Stimulated activated naive CD8-positive, alpha-beta T cell treated with anti-CD3 and anti-CD28 coated beads, Interleukin-15, Interleukin-2, amounts not matched to agents 100 ng/mL and 50 ng/mL, for 24 hours (primary cell): ENCODE measurements at regions not wholly inside any gene's neighbourhood (a gene's known extent, or its start where the extent isn't known, plus 50 kb on each side); places are given as distances from the start of the nearest gene placed in this dataset.
A peak's percentile ranks its signal among the peaks of the same experiment; 100 is the strongest.

Experiments used
- H3K27ac Mint-ChIP-seq: one replicate; pipeline ENCODE4 v1.8.0; 2021; ENCODE audit warnings: mild to moderate bottlenecking, mixed read lengths
- H3K27me3 Mint-ChIP-seq: one replicate; pipeline ENCODE4 v1.8.0; 2021; ENCODE audit warnings: mixed read lengths
- H3K36me3 Mint-ChIP-seq: one replicate; pipeline ENCODE4 v1.8.0; 2021; ENCODE audit warnings: low read depth, mixed read lengths
- H3K4me1 Mint-ChIP-seq: one replicate; pipeline ENCODE4 v1.8.0; 2021; ENCODE audit warnings: low read depth, mixed read lengths
- H3K4me3 Mint-ChIP-seq: one replicate; pipeline ENCODE4 v1.8.0; 2021; ENCODE audit warnings: mild to moderate bottlenecking, mixed read lengths
- H3K9me3 Mint-ChIP-seq: one replicate; pipeline ENCODE4 v1.8.0; 2021; ENCODE audit warnings: mixed read lengths

DNA sequence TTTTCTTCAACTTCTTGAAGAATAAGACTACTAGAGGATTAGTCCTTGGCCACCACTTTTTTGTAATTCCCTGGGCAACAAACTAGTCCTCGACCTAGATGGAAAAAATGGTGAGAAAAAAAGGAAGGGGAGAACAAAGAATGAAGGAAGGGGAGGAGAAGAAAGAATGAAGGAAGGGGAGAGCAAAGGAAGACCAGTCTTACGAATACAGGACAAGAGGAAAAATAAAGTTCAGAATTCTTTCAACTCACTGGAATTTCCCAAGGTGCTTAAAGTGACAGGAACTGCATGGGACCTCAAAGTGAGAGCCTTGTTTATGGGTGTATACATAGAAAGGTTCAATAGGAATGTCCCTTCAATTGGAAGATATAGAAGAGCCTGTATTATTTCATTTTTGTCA is 509.3 kb upstream of the JARID2 start:
- Mint-ChIP-seq H3K36me3 (peaks cover 16% of the 10 kb centered on the region), H3K9me3 (peaks cover 15% of the 10 kb centered on the region), H3K4me3 (peak overlapping the region; percentile 38), H3K4me1 (peaks cover 96% of the 10 kb centered on the region), H3K27me3 (no peaks in the 10 kb centered on the region), H3K27ac (peak overlapping the region; percentile 100)

DNA sequence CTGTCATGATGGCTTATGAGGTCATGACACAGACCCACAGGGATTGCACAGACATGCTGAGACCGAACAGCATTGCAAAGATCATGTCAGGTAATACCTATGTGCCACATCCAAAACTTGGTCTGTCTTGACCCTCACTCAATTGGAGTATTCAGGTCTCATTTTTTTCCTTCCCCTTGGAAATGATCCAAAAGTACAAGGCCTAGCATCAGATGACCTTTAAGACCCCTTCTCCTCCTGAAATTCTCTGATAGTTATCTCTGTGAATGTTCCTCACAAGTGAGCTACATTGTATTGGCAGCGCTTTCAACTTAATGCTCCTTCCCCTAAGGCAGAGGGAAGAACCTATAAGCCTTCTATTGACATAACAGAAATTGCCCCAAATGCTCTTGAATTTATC is 507.4 kb upstream of the JARID2 start:
- Mint-ChIP-seq H3K27ac (peak overlapping the region; percentile 71), H3K4me3 (no peak overlapping the region), H3K36me3 (peaks cover 16% of the 10 kb centered on the region), H3K27me3 (no peaks in the 10 kb centered on the region), H3K4me1 (peaks cover 96% of the 10 kb centered on the region), H3K9me3 (peaks cover 15% of the 10 kb centered on the region)

DNA sequence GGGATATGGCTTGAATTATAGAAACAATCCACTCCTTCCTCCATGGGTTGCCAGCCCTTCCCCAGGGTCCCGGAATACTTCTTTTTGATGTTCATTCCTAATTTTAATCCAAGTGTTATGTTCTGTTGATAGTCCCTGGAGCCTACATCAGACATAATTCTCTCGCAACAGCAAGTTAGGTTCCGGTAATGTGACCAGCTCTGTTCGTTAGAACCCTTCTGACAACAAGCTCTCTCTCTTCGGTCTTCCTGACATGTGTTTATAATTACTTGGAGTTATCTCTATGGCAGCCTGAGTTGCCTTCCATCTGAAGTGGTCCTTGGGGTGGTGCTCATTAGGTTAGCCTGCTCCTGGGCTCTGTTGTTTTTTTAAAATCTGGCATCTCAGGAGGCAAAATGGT is 506.9 kb upstream of the JARID2 start:
- peak overlapping the region; percentile 71 for H3K27ac Mint-ChIP-seq
- H3K4me3 Mint-ChIP-seq: no peak overlapping the region
- H3K27me3 Mint-ChIP-seq: no peaks in the 10 kb centered on the region
- peaks cover 16% of the 10 kb centered on the region for H3K36me3 Mint-ChIP-seq
- H3K9me3 Mint-ChIP-seq: peaks cover 15% of the 10 kb centered on the region
- H3K4me1 Mint-ChIP-seq: peaks cover 96% of the 10 kb centered on the region

DNA sequence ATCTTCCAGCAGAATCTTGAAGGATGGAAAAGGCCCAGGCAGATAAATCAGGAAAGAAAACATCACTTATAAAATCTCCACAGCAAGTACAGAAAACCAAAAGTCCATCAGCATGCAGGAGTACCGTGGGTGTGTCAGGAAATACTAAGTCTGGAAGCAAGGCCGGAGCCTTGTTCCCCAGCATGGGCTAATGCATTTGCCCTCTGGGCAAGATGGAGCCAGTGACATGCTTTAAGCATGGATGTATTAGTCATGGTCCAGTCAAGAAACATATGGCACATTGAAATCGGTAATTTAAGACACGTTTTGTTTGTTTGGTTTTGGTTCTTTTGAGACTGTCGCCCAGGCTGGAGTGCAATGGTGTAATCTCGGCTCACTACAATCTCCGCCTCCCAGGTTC is 506.0 kb upstream of the JARID2 start:
- H3K27ac Mint-ChIP-seq: peak overlapping the region; percentile 47
- peaks cover 20% of the 10 kb centered on the region for H3K36me3 Mint-ChIP-seq
- H3K4me3 Mint-ChIP-seq: no peak overlapping the region
- H3K27me3 Mint-ChIP-seq: no peaks in the 10 kb centered on the region
- H3K9me3 Mint-ChIP-seq: peaks cover 19% of the 10 kb centered on the region
- H3K4me1 Mint-ChIP-seq: peaks cover 95% of the 10 kb centered on the region

DNA sequence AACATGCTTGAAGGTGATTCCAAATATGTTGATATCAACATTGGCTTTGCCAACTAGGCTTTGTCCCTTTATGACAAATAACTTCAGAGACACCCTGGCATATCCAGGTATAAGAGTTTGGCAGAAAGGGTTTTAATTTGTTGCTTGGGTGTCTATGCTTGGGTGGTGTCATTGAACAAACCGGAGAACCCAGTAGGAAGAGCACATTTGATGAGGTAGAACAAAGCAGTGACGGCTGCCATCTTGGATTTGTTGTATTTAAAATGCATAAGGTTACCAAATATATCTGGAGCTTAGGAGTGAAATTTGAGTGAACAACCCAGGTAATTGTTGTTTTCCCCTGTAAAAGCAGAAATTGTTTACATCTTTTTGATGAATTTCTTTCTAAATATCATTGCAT is 503.7 kb upstream of the JARID2 start:
- Mint-ChIP-seq H3K27me3 (no peaks in the 10 kb centered on the region), H3K4me3 (no peak overlapping the region), H3K36me3 (peaks cover 20% of the 10 kb centered on the region), H3K9me3 (peaks cover 25% of the 10 kb centered on the region), H3K27ac (peak overlapping the region; percentile 93), H3K4me1 (peaks cover 87% of the 10 kb centered on the region)

DNA sequence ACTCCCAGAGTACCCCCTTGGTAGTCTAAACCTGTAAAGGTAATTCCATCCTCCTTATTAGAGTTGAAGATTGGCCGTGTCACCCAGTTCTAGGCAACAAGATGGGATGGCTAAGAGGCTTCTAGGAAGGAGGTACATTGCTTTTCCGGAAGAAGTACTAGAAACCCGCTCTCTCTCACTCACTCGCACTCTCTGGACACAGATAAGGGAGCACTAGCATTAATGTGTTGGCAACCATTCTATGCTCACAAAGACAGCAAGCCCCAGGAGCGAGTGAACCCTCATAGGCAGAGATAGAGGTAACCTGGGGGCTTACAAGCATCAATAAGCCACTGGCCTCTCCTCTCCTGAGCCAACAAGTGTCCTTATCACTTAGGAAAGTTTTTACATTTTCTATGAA is 503.2 kb upstream of the JARID2 start:
- Mint-ChIP-seq H3K27ac (peak overlapping the region; percentile 93), H3K4me1 (peaks cover 87% of the 10 kb centered on the region), H3K9me3 (peaks cover 25% of the 10 kb centered on the region), H3K4me3 (no peak overlapping the region), H3K27me3 (no peaks in the 10 kb centered on the region), H3K36me3 (peaks cover 20% of the 10 kb centered on the region)

DNA sequence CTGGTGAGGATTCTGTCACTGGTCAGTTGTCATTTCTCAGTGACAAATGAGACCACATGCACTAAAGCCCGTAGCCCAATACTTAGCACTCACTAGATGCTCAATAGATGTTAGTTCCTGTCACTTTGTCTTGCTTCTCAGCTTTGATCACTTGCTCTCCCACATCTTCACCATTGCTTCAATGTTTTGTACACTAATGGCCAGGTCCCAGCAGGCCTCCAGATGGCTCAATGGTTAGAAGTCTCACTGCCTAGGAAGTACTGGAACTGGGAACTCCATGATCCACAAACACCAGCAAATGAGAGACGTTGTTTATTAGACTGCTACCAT is 502.8 kb upstream of the JARID2 start:
- peak overlapping the region; percentile 93 for H3K27ac Mint-ChIP-seq
- H3K9me3 Mint-ChIP-seq: peaks cover 25% of the 10 kb centered on the region
- H3K36me3 Mint-ChIP-seq: peaks cover 20% of the 10 kb centered on the region
- H3K4me1 Mint-ChIP-seq: peaks cover 88% of the 10 kb centered on the region
- no peaks in the 10 kb centered on the region for H3K27me3 Mint-ChIP-seq
- H3K4me3 Mint-ChIP-seq: peak overlapping the region; percentile 51

DNA sequence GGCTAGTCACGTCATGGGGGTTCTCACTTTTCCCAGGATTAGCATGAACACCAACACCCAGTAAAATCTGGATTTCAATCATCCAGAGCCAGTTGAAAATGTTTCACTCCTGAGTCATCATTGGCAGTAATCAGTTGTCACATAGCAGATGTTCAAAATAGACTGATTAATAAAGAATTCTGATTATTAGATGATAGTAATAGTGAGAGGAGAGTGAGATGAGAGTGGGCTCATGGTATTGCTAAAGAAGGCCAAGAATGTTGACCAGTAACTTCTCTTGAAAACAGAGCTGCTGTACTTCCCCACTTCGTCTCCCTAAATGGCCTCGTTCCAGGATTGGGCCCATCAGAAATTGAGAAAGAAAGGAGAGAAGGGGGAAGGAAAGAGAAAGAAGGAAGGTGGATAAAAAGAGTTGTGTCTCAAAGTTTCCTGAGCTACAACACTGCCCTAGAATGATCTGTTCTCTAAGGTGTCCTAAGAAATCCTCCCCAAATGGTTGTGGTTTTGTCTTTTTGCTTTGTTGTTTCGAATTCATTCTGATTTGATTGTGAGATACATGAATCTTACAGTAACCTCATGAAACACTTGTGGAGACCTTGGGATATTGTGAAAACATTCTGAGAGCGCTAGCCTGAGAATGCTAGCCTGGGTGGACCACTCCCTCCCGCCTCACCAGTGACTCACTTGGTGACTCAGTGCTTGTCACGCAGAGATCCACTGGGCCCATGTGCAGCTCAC is 502.2 kb upstream of the JARID2 start:
- peaks cover 25% of the 10 kb centered on the region for H3K9me3 Mint-ChIP-seq

DNA sequence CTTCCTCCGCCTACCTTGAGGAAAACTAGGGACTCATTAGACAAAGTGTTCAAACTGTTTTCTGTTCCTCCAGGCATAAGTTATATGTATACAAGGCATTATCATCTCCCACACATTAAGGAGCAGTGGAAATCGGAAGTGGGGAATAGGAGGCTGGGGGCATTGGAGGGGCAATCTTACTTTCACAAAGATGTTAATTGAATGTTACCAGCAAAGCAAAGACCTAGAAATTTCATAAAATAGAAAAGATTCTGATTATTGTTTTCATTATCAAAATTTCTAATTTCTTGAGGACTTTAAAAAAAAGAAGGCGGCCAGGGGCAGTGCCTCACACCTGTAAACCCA is 501.7 kb upstream of the JARID2 start:
- Mint-ChIP-seq H3K4me3 (peak overlapping the region; percentile 6), H3K27me3 (no peaks in the 10 kb centered on the region), H3K9me3 (peaks cover 25% of the 10 kb centered on the region), H3K4me1 (peaks cover 88% of the 10 kb centered on the region), H3K36me3 (peaks cover 20% of the 10 kb centered on the region), H3K27ac (peak overlapping the region; percentile 93)

More for the DNA sequence above, 502.2 kb upstream of the JARID2 start:
- H3K36me3 Mint-ChIP-seq: peaks cover 20% of the 10 kb centered on the region
- no peaks in the 10 kb centered on the region for H3K27me3 Mint-ChIP-seq
- peak overlapping the region; percentile 93 for H3K27ac Mint-ChIP-seq
- H3K4me3 Mint-ChIP-seq: peak overlapping the region; percentile 51
- H3K4me1 Mint-ChIP-seq: peaks cover 88% of the 10 kb centered on the region

DNA sequence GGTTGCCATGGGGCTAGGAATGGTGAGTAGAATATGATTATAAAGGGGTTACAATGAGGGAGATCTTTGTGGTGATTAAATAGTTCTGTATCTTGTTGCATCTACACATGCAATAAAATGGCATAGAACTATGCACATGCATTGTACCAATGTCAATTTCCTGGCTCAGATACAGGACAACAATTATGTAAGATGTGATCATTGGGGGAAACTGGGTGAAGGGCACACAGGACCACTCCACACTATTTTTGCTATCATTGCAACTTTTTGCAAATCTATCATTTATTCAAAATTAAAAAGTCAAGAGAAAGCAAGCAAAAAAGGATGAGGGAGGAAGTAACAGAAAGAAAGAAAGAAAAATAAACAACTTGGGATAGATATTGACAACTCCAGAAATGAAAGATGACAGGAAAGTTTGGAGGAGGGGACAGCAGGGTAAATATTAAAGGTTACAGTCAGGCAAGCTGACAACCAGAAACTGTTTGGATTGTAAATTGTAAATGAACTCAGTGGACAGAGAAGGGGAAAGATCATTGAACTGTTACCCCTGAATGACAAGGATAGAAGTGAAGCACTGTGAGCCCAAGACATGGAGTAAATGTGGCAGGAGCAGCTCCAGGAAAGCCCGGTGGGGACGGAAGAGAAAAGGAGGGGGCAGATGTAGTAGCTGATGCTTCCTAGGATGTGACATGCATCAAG is 499.6 kb upstream of the JARID2 start:
- Mint-ChIP-seq H3K4me1 (peaks cover 86% of the 10 kb centered on the region), H3K4me3 (no peak overlapping the region), H3K27ac (peak overlapping the region; percentile 90)

DNA sequence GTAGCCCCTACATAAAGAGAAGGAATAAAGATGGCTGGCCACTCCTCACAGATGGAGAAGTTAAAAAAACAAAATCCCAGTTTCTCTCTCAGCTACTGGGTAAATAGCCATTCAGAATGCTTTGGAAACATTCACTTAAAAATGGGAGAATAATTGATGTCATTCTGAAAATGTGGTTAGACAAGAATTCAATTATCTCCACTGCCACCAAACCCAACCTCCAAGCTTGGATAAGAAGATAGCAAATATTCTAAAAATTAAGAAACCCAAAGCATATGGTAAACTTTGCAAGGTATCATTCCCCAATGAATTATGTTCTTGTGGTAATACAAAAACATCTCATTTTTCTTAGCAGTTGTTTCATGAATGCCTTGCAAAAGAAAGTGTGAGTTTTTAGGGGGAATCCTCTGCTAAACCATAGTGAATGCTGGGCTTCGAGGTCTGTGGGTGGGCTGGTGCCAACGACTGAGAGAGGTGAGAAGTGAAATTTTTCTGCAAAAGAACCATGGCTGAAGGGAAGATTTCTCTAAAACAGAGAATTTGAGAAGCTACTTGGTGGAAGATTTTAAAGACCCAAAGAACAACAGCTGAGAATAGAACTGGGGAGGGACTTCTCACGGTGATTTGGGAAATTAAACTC is 497.9 kb upstream of the JARID2 start:
- H3K27me3 Mint-ChIP-seq: no peaks in the 10 kb centered on the region
- H3K4me1 Mint-ChIP-seq: peaks cover 69% of the 10 kb centered on the region
- H3K27ac Mint-ChIP-seq: peak overlapping the region; percentile 93
- H3K36me3 Mint-ChIP-seq: peaks cover 4% of the 10 kb centered on the region
- H3K4me3 Mint-ChIP-seq: peak overlapping the region; percentile 24
- H3K9me3 Mint-ChIP-seq: peaks cover 10% of the 10 kb centered on the region

More for the DNA sequence above, 499.6 kb upstream of the JARID2 start:
- Mint-ChIP-seq H3K9me3 (peaks cover 10% of the 10 kb centered on the region), H3K36me3 (peaks cover 5% of the 10 kb centered on the region), H3K27me3 (no peaks in the 10 kb centered on the region)

DNA sequence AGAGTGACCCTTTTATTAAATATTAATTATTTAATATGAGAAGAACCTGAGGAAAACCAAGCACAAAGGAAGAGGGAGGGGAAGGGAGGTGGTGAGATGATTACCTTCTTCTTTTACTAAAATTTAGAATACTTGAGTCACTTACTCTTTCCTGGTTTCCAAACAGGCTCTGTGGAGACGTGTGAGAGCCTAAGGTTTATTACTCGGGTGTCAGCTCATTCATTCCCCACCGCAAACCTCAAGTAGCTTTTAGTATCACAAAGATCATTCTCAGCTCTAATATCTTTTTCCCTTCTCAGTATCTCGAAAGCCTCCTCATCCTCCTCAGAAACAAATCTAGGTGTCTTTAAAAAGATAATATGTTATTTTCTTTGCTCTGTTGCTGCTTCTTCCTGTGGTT is 497.2 kb upstream of the JARID2 start:
- Mint-ChIP-seq H3K27ac (peak overlapping the region; percentile 96), H3K4me1 (peaks cover 65% of the 10 kb centered on the region), H3K36me3 (peaks cover 4% of the 10 kb centered on the region), H3K27me3 (no peaks in the 10 kb centered on the region), H3K9me3 (peaks cover 10% of the 10 kb centered on the region), H3K4me3 (peak overlapping the region; percentile 29)

DNA sequence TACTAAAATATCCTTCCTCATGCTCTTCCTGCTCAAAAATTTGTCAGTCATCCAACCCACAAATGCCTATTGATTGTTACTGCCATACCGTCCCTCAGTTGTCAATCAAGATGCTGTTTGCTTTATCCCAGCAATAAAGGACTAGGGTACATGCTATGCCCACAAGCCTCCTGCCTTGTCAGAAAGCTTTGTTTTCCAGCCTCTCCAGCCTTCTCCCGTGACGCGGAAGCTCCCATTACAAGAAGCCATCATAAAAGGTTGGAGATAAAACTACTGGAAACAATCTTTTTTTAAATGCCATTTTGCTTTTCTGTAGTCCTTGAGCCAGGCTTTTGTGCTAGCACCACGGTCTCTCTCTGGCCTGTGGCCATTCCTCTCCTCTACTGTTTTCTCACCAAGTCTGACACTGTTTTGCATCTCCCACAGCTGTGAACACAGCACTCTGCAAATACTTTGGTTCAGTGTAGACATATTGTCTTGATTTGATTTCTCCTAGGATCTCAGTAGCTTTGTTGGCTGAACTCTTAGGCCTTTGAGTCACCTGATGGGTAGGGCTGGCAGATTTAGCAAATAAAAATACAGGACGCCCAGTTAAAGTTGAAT is 495.7 kb upstream of the JARID2 start:
- peaks cover 65% of the 10 kb centered on the region for H3K4me1 Mint-ChIP-seq
- peak overlapping the region; percentile 96 for H3K27ac Mint-ChIP-seq
- no peaks in the 10 kb centered on the region for H3K27me3 Mint-ChIP-seq
- peaks cover 6% of the 10 kb centered on the region for H3K9me3 Mint-ChIP-seq
- no peak overlapping the region for H3K4me3 Mint-ChIP-seq
- no peaks in the 10 kb centered on the region for H3K36me3 Mint-ChIP-seq

DNA sequence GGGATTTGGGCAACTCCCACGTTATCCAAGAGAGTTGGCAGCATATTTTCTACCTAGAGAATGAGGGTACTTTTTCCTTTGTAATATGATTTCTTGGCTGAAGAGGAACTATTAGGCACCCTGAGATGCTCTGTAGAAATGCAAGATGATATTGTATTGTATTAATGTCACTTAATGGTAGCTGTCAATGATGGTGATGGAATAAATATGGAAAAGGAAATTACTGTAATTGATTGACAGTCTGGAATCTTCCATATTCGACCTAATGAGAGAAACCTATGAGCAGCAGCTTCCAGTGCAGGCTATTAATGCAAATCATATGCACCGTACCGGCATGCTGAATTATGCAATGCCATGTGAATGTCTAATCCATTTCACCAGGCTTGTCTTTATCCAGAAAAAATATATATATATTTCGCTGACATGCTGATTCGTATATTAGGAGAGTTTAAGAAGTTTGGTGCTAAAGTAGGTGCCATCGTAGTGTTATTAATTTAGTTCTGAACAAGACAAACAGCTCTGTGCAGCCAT is 494.2 kb upstream of the JARID2 start:
- Mint-ChIP-seq H3K36me3 (no peaks in the 10 kb centered on the region), H3K9me3 (no peaks in the 10 kb centered on the region), H3K27ac (no peak overlapping the region), H3K4me3 (no peak overlapping the region), H3K4me1 (peaks cover 68% of the 10 kb centered on the region), H3K27me3 (no peaks in the 10 kb centered on the region)
